Kidney (tissue), 13 donors: ENCODE measurements at regions not wholly inside any gene's neighbourhood (a gene's known extent, or its start where the extent isn't known, plus 50 kb on each side); places are given as distances from the start of the nearest gene placed in this dataset.
"Not testable (repeated sequence)": the region's sequence is repeated elsewhere in the genome, so short reads cannot be mapped to it uniquely, and the experiment has no call there.

ENCODE experiments used
- DNase-seq, 5 donors: peaks; one replicate each; pipeline ENCODE4 v3.0.0-alpha.2; 2013 to 2020
- FAIRE-seq: peaks from 2 replicates; lab custom pipeline; 2012; peaks lifted over from hg19 to GRCh38; lab: Jason Lieb, UNC
- H3K27ac ChIP-seq, 2 donors: one replicate each; pipeline ENCODE4 v1.7.0; 2013; ENCODE audit warnings: low read depth in 2 of 2, low read length in 2 of 2, inconsistent platforms in 1 of 2
- H3K27me3 ChIP-seq: one replicate; pipeline ENCODE4 v1.7.1; 2013; ENCODE audit warnings: low read length, inconsistent platforms; ENCODE audit not compliant: control insufficient read depth, insufficient read depth
- H3K36me3 ChIP-seq, 3 donors: one replicate each; pipeline versions ENCODE4 v1.7.0 to v1.7.1; 2013; ENCODE audit warnings: low read length in 3 of 3, control low read depth in 1 of 3, inconsistent platforms in 1 of 3; ENCODE audit not compliant: insufficient read depth in 3 of 3, control insufficient read depth in 2 of 3
- H3K4me1 ChIP-seq, 3 donors: one replicate each; pipeline versions ENCODE4 v1.7.0 to v1.7.1; 2013; ENCODE audit warnings: low read length in 3 of 3, inconsistent platforms in 1 of 3, low read depth in 1 of 3; ENCODE audit not compliant: control insufficient read depth in 2 of 3, insufficient read depth in 2 of 3
- H3K4me3 ChIP-seq, 3 donors: one replicate each; pipeline versions ENCODE4 v1.7.0 to v1.8.1; 2013; ENCODE audit warnings: low read length in 3 of 3, control low read depth in 1 of 3, inconsistent platforms in 1 of 3
- H3K9ac ChIP-seq, 3 donors: one replicate each; pipeline versions ENCODE4 v1.7.0 to v1.7.1; 2013; ENCODE audit warnings: low read length in 3 of 3, control low read depth in 1 of 3, inconsistent platforms in 1 of 3
- H3K9me3 ChIP-seq, 3 donors: one replicate each; pipeline versions ENCODE4 v1.7.0 to v1.7.1; 2013; ENCODE audit warnings: low read length in 3 of 3, control low read depth in 1 of 3, inconsistent platforms in 1 of 3; ENCODE audit not compliant: control insufficient read depth in 2 of 3, insufficient read depth in 1 of 3
- intact Hi-C: fragments of 100-400 bp; cut with DNase I; formaldehyde crosslinking; loops from one replicate; pipeline ENCODE4 v1.11.1; 2022
- TF ChIP-seq, protein P1 (sequence below): IDR thresholded peaks from 3 replicates; pipeline ENCODE4 v1.5.1; 2012; ENCODE audit warnings: mild to moderate bottlenecking, moderate library complexity, borderline replicate concordance; ENCODE audit not compliant: insufficient read depth; ENCODE audit errors: extremely low read depth
- donor health status: control.
- donor health status: control.
- donor health status: control.
- donor health status: control.
- donor health status: control.
- donor health status: DM: yes; HTN: yes; CAD: no.
- donor health status: Normal renal cell carcinoma (clear cell type).

DNA sequence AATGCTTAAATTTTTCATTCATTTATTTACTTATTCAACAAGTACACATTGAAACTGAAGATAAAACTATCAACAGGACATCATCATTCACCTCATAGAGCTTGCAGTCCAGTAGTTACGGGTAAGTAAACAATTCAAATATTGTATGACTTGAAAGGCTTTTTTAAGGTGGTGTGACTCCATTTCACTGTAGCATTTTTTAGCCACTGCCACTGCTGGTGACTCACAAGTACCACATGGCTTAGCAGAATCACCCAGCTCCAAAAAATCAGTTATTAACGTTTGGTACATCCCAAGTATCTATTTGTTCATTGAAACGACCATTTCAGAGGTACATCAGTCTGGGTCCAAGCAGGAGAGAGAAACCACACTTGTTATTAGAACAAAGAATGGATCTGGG lies 427.9 kb upstream of the DDI1 start:
- no peaks in the 10 kb centered on the region for H3K9me3 ChIP-seq
- no peaks in the 10 kb centered on the region for H3K27me3 ChIP-seq
- H3K4me1 ChIP-seq, result no peaks in the 10 kb centered on the region
- DNase-seq (no peak), FAIRE-seq (no peak)
- intact Hi-C loops, result no loop called here
- TF ChIP-seq, protein P1, sequence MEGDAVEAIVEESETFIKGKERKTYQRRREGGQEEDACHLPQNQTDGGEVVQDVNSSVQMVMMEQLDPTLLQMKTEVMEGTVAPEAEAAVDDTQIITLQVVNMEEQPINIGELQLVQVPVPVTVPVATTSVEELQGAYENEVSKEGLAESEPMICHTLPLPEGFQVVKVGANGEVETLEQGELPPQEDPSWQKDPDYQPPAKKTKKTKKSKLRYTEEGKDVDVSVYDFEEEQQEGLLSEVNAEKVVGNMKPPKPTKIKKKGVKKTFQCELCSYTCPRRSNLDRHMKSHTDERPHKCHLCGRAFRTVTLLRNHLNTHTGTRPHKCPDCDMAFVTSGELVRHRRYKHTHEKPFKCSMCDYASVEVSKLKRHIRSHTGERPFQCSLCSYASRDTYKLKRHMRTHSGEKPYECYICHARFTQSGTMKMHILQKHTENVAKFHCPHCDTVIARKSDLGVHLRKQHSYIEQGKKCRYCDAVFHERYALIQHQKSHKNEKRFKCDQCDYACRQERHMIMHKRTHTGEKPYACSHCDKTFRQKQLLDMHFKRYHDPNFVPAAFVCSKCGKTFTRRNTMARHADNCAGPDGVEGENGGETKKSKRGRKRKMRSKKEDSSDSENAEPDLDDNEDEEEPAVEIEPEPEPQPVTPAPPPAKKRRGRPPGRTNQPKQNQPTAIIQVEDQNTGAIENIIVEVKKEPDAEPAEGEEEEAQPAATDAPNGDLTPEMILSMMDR, result no peak
- no peaks in the 10 kb centered on the region for H3K36me3 ChIP-seq
- no peak overlapping the region for H3K4me3 ChIP-seq
- no peak overlapping the region for H3K9ac ChIP-seq
- no peak overlapping the region for H3K27ac ChIP-seq

DNA sequence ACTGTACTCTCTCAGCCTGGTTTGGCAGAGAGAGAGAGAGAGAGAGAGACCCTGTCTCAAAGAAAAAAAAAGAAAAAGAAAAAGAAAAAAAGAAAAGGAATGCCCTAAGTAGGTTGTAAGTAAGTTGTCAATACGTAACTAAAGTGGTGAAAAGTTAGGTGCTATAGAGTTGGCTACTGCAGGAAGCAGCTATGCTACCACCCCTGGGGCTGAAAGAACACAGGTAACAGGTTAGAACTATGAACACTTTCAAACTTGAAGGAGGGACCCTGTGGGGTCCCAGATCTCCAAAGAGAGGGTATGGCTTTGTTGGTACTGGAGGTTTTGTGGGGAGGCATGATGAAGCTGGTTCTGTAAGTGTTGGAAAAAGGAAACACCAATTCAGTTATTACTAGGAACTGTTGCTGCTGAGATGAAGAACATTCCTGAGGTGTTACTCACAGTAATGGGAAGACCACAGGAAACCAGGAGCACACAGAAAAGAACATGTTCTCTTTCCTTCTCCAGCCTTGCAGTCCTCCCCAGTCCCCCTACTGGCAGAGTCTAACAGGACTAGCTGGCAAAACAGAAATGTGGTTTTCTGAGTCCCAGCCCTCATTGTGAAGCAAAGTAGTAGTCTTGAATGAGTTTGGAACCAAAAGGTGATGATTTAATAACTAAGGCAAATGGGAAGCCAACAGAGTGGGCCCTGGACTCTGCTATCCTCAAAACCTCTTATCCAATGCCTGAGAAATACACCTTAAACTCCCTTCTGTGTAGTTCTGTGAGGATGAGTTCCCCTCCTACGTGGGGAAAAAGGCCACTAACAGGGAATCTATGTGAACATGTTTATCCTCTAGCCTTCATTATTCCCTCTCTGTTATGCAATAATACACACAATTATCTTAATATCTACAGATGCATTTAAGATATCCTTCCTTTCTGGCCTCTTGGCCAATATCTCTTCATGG lies 427.0 kb upstream of the DDI1 start:
- H3K27ac ChIP-seq, result no peak overlapping the region
- H3K4me3 ChIP-seq, result no peak overlapping the region
- no peak overlapping the region for H3K9ac ChIP-seq
- no peak for FAIRE-seq
- H3K4me1 ChIP-seq, result no peaks in the 10 kb centered on the region
- H3K27me3 ChIP-seq, result no peaks in the 10 kb centered on the region
- no peaks in the 10 kb centered on the region for H3K36me3 ChIP-seq
- intact Hi-C loops, result no loop called here
- no peaks in the 10 kb centered on the region for H3K9me3 ChIP-seq
- TF ChIP-seq, protein P1, result peak; percentile 14
- no peak for DNase-seq

DNA sequence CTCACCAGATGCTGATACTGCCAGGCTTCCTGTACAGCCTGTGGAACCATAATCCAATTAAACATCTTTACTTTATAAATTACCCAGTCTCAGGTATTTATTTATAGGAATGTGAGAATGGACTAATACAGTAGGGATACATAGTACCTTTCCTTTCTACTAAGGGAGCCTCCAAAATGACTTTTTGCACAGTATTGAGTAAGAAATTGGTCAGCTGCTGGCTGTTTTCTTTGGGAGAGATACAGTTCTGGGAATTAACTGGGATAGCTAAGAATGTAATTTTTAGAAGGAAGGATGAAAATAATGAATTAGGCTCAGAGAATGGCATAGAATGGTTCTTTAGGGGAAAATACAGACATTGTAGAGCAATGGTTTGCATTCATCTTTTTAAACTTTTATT lies 426.0 kb upstream of the DDI1 start:
- Histone ChIP-seq H3K4me1 (no peaks in the 10 kb centered on the region), H3K36me3 (no peaks in the 10 kb centered on the region), H3K9me3 (no peaks in the 10 kb centered on the region), H3K9ac (no peak overlapping the region), H3K27me3 (no peaks in the 10 kb centered on the region), H3K27ac (no peak overlapping the region), H3K4me3 (no peak overlapping the region)
- intact Hi-C loops, result no loop called here
- FAIRE-seq, result no peak
- TF ChIP-seq, protein P1, result no peak
- no peak for DNase-seq

DNA sequence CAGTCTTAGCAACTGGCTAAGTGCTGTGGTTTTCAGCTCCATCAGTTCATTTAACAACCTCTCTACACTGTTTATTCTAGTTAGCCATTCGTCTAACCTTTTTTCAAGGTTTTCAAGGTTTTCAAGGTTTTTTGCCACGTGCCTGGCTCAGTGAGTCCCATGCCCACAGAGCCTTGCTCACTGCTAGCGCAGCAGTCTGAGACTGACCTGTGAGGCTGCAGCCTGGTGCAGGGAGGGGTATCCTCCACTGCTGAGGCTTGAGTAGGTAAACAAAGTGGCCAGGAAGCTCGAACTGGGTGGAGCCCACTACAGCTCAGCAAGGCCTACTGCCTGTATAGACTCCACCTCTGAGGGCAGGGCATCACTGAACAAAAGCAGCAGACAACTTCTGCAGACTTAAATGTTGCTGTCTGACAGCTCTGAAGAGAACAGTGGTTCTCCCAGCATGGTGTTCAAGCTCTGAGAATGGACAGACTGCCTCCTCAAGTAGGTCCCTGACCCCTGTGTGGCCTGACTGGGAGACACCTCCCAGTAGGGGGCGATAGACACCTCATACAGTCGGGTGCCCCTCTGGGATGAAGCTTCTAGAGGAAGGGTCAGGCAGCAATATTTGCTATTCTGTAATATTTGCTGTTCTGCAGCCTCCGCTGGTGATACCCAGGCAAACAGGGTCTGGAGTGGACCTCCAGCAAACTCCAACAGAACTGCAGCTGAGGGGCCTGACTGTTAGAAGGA lies 424.7 kb upstream of the DDI1 start:
- H3K4me1 ChIP-seq, H3K4me3 ChIP-seq, H3K36me3 ChIP-seq, FAIRE-seq, H3K9me3 ChIP-seq, intact Hi-C loops, H3K27ac ChIP-seq, H3K27me3 ChIP-seq, H3K9ac ChIP-seq: not testable (repeated sequence)
- peak; percentile 13 to 80 (median 34) for DNase-seq

DNA sequence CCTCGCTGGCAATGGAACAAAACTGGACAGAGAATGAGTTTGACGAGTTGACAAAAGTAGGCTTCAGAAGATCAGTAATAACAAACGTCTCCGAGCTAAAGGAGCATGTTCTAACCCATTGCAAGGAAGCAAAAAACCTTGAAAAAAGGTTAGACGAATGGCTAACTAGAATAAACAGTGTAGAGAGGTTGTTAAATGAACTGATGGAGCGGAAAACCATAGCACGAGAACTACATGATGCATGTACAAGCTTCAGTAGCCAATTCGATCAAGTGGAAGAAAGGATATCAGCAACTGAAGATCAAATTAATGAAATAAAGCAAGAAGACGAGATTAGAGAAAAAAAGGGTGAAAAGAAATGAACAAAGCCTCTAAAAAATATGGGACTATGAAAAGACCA lies 424.0 kb upstream of the DDI1 start:
- H3K36me3 ChIP-seq, H3K4me1 ChIP-seq, H3K27ac ChIP-seq, H3K9me3 ChIP-seq, H3K4me3 ChIP-seq, H3K9ac ChIP-seq, intact Hi-C loops, FAIRE-seq, H3K27me3 ChIP-seq, DNase-seq: not testable (repeated sequence)

DNA sequence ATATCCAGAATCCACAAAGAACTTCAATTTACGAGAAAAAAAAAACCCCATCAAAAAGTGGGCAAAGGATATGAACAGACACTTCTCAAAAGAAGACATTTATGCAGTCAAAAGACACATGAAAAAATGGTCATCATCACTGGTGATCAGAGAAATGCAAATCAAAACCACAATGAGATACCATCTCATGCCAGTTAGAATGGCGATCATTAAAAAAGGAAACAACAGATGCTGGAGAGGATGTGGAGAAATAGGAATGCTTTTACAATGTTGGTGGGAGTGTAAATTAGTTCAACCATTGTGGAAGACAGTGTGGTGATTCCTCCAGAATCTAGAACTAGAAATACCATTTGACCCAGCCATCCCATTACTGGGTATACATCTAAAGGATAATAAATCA lies 419.9 kb upstream of the DDI1 start:
- H3K27me3 ChIP-seq, H3K9me3 ChIP-seq, intact Hi-C loops, H3K36me3 ChIP-seq, H3K27ac ChIP-seq, DNase-seq, H3K4me3 ChIP-seq, H3K9ac ChIP-seq, FAIRE-seq, H3K4me1 ChIP-seq: not testable (repeated sequence)
